ENCODE measurements at regions not wholly inside any gene's neighbourhood (a gene's known extent, or its start where the extent isn't known, plus 50 kb on each side); places are given as distances from the start of the nearest gene placed in this dataset.

- no peak for TF ChIP-seq PATZ1 (CRISPR knock-in tag; IDR thresholded peaks at IDR 0.05; ENCODE audit: borderline replicate concordance)
- TF ChIP-seq CREB5 (CRISPR knock-in tag; IDR thresholded peaks at IDR 0.05; ENCODE audit: low read depth): no peak
- TF ChIP-seq ZFP30 (CRISPR knock-in tag; IDR thresholded peaks at IDR 0.05): no peak
- TF ChIP-seq OSR1 (CRISPR knock-in tag; IDR thresholded peaks at IDR 0.05): no peak
- TF ChIP-seq ARNTL (CRISPR knock-in tag; IDR thresholded peaks at IDR 0.05; ENCODE audit: borderline replicate concordance, low read depth): no peak
- no peak for TF ChIP-seq TOX (CRISPR knock-in tag; IDR thresholded peaks at IDR 0.05; ENCODE audit: borderline replicate concordance)
- TF ChIP-seq GLIS3 (CRISPR knock-in tag; IDR thresholded peaks at IDR 0.05): no peak
- no peak for TF ChIP-seq ESRRG (CRISPR knock-in tag; IDR thresholded peaks at IDR 0.05)
- no peak for TF ChIP-seq BACH2 (CRISPR knock-in tag; IDR thresholded peaks at IDR 0.05; ENCODE audit: borderline replicate concordance)
- TF ChIP-seq ISL1 (CRISPR knock-in tag; IDR thresholded peaks at IDR 0.05): no peak
- no peak for TF ChIP-seq SNAI2 (CRISPR knock-in tag; IDR thresholded peaks at IDR 0.05)
- TF ChIP-seq RARB (CRISPR knock-in tag; IDR thresholded peaks at IDR 0.05): no peak
Observed at GRCh38 chr14:38410442-38410841, 154.5 kb upstream of the CLEC14A start (continued).

GRCh38 chr14:38409071-38409705 is 153.3 kb upstream of the CLEC14A start:
- TF ChIP-seq CSDC2 (CRISPR knock-in tag; IDR thresholded peaks at IDR 0.05): no peak
- TF ChIP-seq ARNTL (CRISPR knock-in tag; IDR thresholded peaks at IDR 0.05; ENCODE audit: borderline replicate concordance, low read depth): no peak
- TF ChIP-seq ZC3H10 (CRISPR knock-in tag; IDR thresholded peaks at IDR 0.05): no peak
- TF ChIP-seq TSHZ2 (CRISPR knock-in tag; IDR thresholded peaks at IDR 0.05): no peak
- TF ChIP-seq PATZ1 (CRISPR knock-in tag; IDR thresholded peaks at IDR 0.05; ENCODE audit: borderline replicate concordance): no peak
- TF ChIP-seq BACH2 (CRISPR knock-in tag; IDR thresholded peaks at IDR 0.05; ENCODE audit: borderline replicate concordance): no peak
- no peak for TF ChIP-seq ESRRG (CRISPR knock-in tag; IDR thresholded peaks at IDR 0.05)
- TF ChIP-seq ZNF565 (CRISPR knock-in tag; conservative IDR thresholded peaks at IDR 0.05; ENCODE audit: low read depth): no peak
- no peak for TF ChIP-seq ZFP3 (CRISPR knock-in tag; IDR thresholded peaks at IDR 0.05)
- TF ChIP-seq TOX (CRISPR knock-in tag; IDR thresholded peaks at IDR 0.05; ENCODE audit: borderline replicate concordance): no peak
- no peak for TF ChIP-seq OSR1 (CRISPR knock-in tag; IDR thresholded peaks at IDR 0.05)
- TF ChIP-seq ZNF70 (CRISPR knock-in tag; IDR thresholded peaks at IDR 0.05): no peak
- TF ChIP-seq SNAI2 (CRISPR knock-in tag; IDR thresholded peaks at IDR 0.05): no peak
- no peak for TF ChIP-seq TCF4 (CRISPR knock-in tag; IDR thresholded peaks at IDR 0.05; ENCODE audit: borderline replicate concordance)
- no peak for TF ChIP-seq ZFP30 (CRISPR knock-in tag; IDR thresholded peaks at IDR 0.05)
- TF ChIP-seq RARB (CRISPR knock-in tag; IDR thresholded peaks at IDR 0.05): no peak
- TF ChIP-seq ISL1 (CRISPR knock-in tag; IDR thresholded peaks at IDR 0.05): no peak
- TF ChIP-seq CSRNP3 (CRISPR knock-in tag; IDR thresholded peaks at IDR 0.05): no peak
- no peak for TF ChIP-seq CREB5 (CRISPR knock-in tag; IDR thresholded peaks at IDR 0.05; ENCODE audit: low read depth)
- TF ChIP-seq GLIS3 (CRISPR knock-in tag; IDR thresholded peaks at IDR 0.05): no peak
- peak; percentile 45 for ATAC-seq

All from SK-N-SH treated with all-trans-retinoic acid at 6 μM for 48 hours (cell line).